ENCODE measurements at regions not wholly inside any gene's neighbourhood (a gene's known extent, or its start where the extent isn't known, plus 50 kb on each side); places are given as distances from the start of the nearest gene placed in this dataset.

GRCh38 chr2:16330982-16331381, 334.7 kb downstream of the CYRIA start:
- no peak for DNase-seq (ENCODE audit: low spot score)

- no peak for DNase-seq (ENCODE audit: low spot score)
Measured at GRCh38 chr2:16330571-16330970, 335.1 kb downstream of the CYRIA start.

- no peak for DNase-seq (ENCODE audit: low spot score)
Measured at GRCh38 chr2:16330012-16330411, 335.6 kb downstream of the CYRIA start.

GRCh38 chr2:16329421-16329820, 336.2 kb downstream of the CYRIA start:
- DNase-seq (ENCODE audit: low spot score) = no peak

GRCh38 chr2:16328521-16329190, 337.0 kb downstream of the CYRIA start:
- no peak for DNase-seq (ENCODE audit: low spot score)

GRCh38 chr2:16327326-16327725, 338.3 kb downstream of the CYRIA start:
- DNase-seq (ENCODE audit: low spot score) = no peak

GRCh38 chr2:16326711-16327300, 338.8 kb downstream of the CYRIA start:
- no peak for DNase-seq (ENCODE audit: low spot score)

GRCh38 chr2:16325976-16326510, 339.6 kb downstream of the CYRIA start:
- no peak for DNase-seq (ENCODE audit: low spot score)

GRCh38 chr2:16325016-16325975, 340.3 kb downstream of the CYRIA start:
- DNase-seq (ENCODE audit: low spot score) = peak; percentile 20

- DNase-seq (ENCODE audit: low spot score) = no peak
Measured at GRCh38 chr2:16324544-16324937, 341.1 kb downstream of the CYRIA start.

- no peak for DNase-seq (ENCODE audit: low spot score)
Measured at GRCh38 chr2:16323551-16324543, 341.8 kb downstream of the CYRIA start.

- DNase-seq (ENCODE audit: low spot score) = no peak
Measured at GRCh38 chr2:16323126-16323520, 342.5 kb downstream of the CYRIA start.

- no peak for DNase-seq (ENCODE audit: low spot score)
Measured at GRCh38 chr2:16322308-16323125, 343.1 kb downstream of the CYRIA start.

- peak; percentile 36 for DNase-seq (ENCODE audit: low spot score)
Measured at GRCh38 chr2:16321872-16322271, 343.8 kb downstream of the CYRIA start.

GRCh38 chr2:16321256-16321655, 344.4 kb downstream of the CYRIA start:
- DNase-seq (ENCODE audit: low spot score) = no peak

GRCh38 chr2:16320716-16321115, 344.9 kb downstream of the CYRIA start:
- DNase-seq (ENCODE audit: low spot score) = no peak

GRCh38 chr2:16319551-16320121, 346.0 kb downstream of the CYRIA start:
- no peak for DNase-seq (ENCODE audit: low spot score)

GRCh38 chr2:16318474-16319195, 347.0 kb downstream of the CYRIA start:
- no peak for DNase-seq (ENCODE audit: low spot score)

GRCh38 chr2:16318051-16318450, 347.6 kb downstream of the CYRIA start:
- no peak for DNase-seq (ENCODE audit: low spot score)

All from HuH-7 (cell line).